ENCODE measurements at regions not wholly inside any gene's neighbourhood (a gene's known extent, or its start where the extent isn't known, plus 50 kb on each side); places are given as distances from the start of the nearest gene placed in this dataset.

DNA sequence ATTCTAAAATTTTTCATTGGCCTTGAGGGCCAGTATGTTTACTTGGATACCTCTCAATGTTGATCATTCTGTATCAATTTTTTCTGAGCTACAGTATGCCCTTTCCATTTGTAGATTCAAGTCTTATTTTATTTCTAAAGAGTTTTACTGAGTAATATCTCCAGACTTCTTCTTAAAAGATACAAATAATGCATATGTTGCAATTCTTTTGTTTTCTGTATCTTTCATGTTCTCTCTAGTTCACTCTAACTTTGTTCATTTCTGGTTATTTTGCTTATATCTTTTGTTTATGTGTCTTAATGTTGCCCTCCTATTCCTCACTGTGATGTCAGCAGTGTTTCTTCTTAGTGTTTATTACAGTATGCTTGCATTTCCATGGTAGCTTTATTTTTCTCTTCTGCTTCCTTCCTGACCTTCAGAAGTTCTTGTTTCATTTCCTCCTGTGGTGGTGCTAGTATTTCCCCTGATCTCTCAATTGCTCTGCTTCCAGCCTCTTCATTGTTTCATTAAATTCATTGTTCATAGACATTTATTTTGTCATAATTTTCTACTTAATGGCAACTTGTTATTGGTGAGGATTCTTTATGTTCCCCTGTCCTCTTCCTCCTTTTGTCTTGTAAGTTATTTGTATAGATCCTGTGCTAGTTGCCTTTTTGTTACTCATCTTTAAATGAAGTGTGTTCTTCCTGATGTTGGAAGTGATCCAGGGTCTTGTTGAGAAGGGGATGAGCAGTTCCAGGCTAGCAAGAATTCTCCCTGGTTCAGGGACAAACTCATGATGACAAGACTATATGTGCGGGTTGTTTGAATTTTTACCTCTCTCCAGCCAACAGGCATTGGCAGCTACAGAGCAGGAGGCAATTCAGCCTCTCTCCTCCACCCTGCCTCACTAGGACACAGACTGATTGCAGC lies 160.8 kb downstream of the DEPDC1B start:
- FAIRE-seq (no peak), DNase-seq (ENCODE audit: low spot score) (no peak), ATAC-seq (no peak)
- TF ChIP-seq ARNT (IDR thresholded peaks at IDR 0.05) (no peak), DMAP1 (CRISPR knock-in tag; IDR thresholded peaks at IDR 0.05) (no peak), ATRX (CRISPR knock-in tag; IDR thresholded peaks at IDR 0.05; ENCODE audit: borderline replicate concordance) (no peak), CREB1 (IDR thresholded peaks at IDR 0.05) (no peak), CREB1 (CRISPR knock-in tag; IDR thresholded peaks at IDR 0.05) (no peak), TRIM24 (CRISPR knock-in tag; IDR thresholded peaks at IDR 0.05) (no peak), CBX2 (IDR thresholded peaks at IDR 0.05; ENCODE audit: low read depth, low read length) (no peak), CBX2 (CRISPR knock-in tag; IDR thresholded peaks at IDR 0.05; ENCODE audit: low read depth) (no peak), ZNF572 (CRISPR knock-in tag; IDR thresholded peaks at IDR 0.05) (no peak), GABPA (IDR thresholded peaks at IDR 0.05; ENCODE audit: low read depth, low read length) (no peak), GABPA (CRISPR knock-in tag; IDR thresholded peaks at IDR 0.05; ENCODE audit: low read depth) (no peak), MAFK (conservative IDR thresholded peaks at IDR 0.05 in 1 of 2, IDR thresholded peaks at IDR 0.05 in 1 of 2; ENCODE audit: low read length in 2 of 2) (peak; percentile 11 to 63; a peak in 2 of 4 replicates), MAFF (IDR thresholded peaks at IDR 0.05; ENCODE audit: low read depth, low read length) (peak; percentile 49; the same call in 1 of the 2 replicates), FOXA3 (CRISPR knock-in tag; IDR thresholded peaks at IDR 0.05) (no peak), LCORL (IDR thresholded peaks at IDR 0.05) (no peak), LCORL (CRISPR knock-in tag; IDR thresholded peaks at IDR 0.05) (no peak), HNF1A (IDR thresholded peaks at IDR 0.05; ENCODE audit: low read depth) (no peak), HNF1A (CRISPR knock-in tag; IDR thresholded peaks at IDR 0.05; ENCODE audit: borderline replicate concordance) (no peak), CREB3 (CRISPR knock-in tag; IDR thresholded peaks at IDR 0.05) (no peak), ADNP (CRISPR knock-in tag; IDR thresholded peaks at IDR 0.05) (no peak), ZNF556 (CRISPR knock-in tag; IDR thresholded peaks at IDR 0.05; ENCODE audit: borderline replicate concordance) (no peak)
- TF ChIP-seq, protein P1, sequence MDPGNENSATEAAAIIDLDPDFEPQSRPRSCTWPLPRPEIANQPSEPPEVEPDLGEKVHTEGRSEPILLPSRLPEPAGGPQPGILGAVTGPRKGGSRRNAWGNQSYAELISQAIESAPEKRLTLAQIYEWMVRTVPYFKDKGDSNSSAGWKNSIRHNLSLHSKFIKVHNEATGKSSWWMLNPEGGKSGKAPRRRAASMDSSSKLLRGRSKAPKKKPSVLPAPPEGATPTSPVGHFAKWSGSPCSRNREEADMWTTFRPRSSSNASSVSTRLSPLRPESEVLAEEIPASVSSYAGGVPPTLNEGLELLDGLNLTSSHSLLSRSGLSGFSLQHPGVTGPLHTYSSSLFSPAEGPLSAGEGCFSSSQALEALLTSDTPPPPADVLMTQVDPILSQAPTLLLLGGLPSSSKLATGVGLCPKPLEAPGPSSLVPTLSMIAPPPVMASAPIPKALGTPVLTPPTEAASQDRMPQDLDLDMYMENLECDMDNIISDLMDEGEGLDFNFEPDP (CRISPR knock-in tag; conservative IDR thresholded peaks at IDR 0.05), result no peak
- Histone ChIP-seq H3K4me3 (replicated peaks in 1 of 3; ENCODE audit: insufficient read depth in 1 of 3, low read depth in 2 of 3, low read length in 3 of 3) (no peak overlapping the region), H3K4me1 (ENCODE audit: insufficient read depth, low read length) (peaks cover 42% of the 10 kb centered on the region), H3K27me3 (ENCODE audit: control insufficient read depth in 1 of 2, insufficient read depth in 2 of 2, low read length in 2 of 2) (no peaks in the 10 kb centered on the region; a peak in 1 of 5 replicates), H3K4me2 (ENCODE audit: low read depth, low read length) (no peak overlapping the region), H3K27ac (ENCODE audit: extremely low read length, insufficient read depth, low read length) (no peak overlapping the region), H3K36me3 (replicated peaks in 1 of 2; ENCODE audit: control insufficient read depth in 1 of 2, insufficient read depth in 2 of 2, low read length in 2 of 2) (no peaks in the 10 kb centered on the region), H2AFZ (ENCODE audit: low read length) (no peak overlapping the region), H4K20me1 (ENCODE audit: insufficient read depth, low read length) (no peaks in the 10 kb centered on the region), H3K9ac (ENCODE audit: insufficient read depth, low read depth, low read length) (no peak overlapping the region), H3K9me3 (ENCODE audit: low read length) (0 out of 2 replicates have a peak, but pooled peaks cover under 1% of the 10 kb centered on the region), H3K79me2 (ENCODE audit: insufficient read depth, low read length) (no peaks in the 10 kb centered on the region)
- POLR2A ChIA-PET, result no interaction called here
- WGBS (ENCODE audit: low lambda C conversion rate), result 50% methylated on average over 1 of the region's 1 CpG
- intact Hi-C loops (cut with micrococcal nuclease; ENCODE audit: unreplicated experiment), result no loop called here
- CTCF ChIA-PET (ENCODE audit: low intra/inter-chr PET ratio, low total read pairs), result no interaction called here
- in situ Hi-C loops (cut with HindIII; ENCODE audit: extremely low pct_ligation_motif_present, low pct_unique_long_range_greater_than_20kb), result no loop called here
- no TSS peak for BruUV-seq (replicated peaks)
